SK-N-SH treated with all-trans-retinoic acid at 6 μM for 48 hours (cell line): ENCODE measurements at regions not wholly inside any gene's neighbourhood (a gene's known extent, or its start where the extent isn't known, plus 50 kb on each side); places are given as distances from the start of the nearest gene placed in this dataset.

Source experiments
- ATAC-seq: fragments of 200-7000 bp; cut with Tn5 transposase; 3 replicates; pipeline ENCODE4 v1.9.1; 2020; ENCODE audit warnings: mild to moderate bottlenecking, moderate library complexity
- ARNTL ChIP-seq: fragments of 450-650 bp; formaldehyde crosslinking; IDR thresholded peaks from 2 replicates; pipeline ENCODE4 v1.5.0; 2020; ENCODE audit warnings: low read depth, mild to moderate bottlenecking, moderate library complexity, borderline replicate concordance
- BACH2 ChIP-seq: fragments of 250-450 bp; sonication (Bioruptor Pico); IDR thresholded peaks from 2 replicates; pipeline ENCODE4 v1.9.0; 2021; ENCODE audit warnings: mild to moderate bottlenecking, borderline replicate concordance
- CREB5 ChIP-seq: fragments of 250-450 bp; sonication (Bioruptor Pico); IDR thresholded peaks from 2 replicates; pipeline ENCODE4 v1.5.1; 2020; ENCODE audit warnings: low read depth, mild to moderate bottlenecking, moderate library complexity
- CSDC2 ChIP-seq: fragments of 250-450 bp; sonication (Bioruptor Pico); IDR thresholded peaks from 2 replicates; pipeline ENCODE4 v1.5.0; 2020; ENCODE audit warnings: mild to moderate bottlenecking, moderate library complexity
- CSRNP3 ChIP-seq: fragments of 250-450 bp; sonication (Bioruptor Pico); IDR thresholded peaks from 2 replicates; pipeline ENCODE4 v1.5.1; 2021; ENCODE audit warnings: mild to moderate bottlenecking, moderate library complexity
- ESRRG ChIP-seq: fragments of 250-450 bp; sonication (Bioruptor Pico); IDR thresholded peaks from 2 replicates; pipeline ENCODE4 v1.6.1; 2021; ENCODE audit warnings: mild to moderate bottlenecking
- GLIS3 ChIP-seq: fragments of 250-450 bp; sonication (Bioruptor Pico); IDR thresholded peaks from 2 replicates; pipeline ENCODE4 v1.5.0; 2020; ENCODE audit warnings: mild to moderate bottlenecking, moderate library complexity
- ISL1 ChIP-seq: fragments of 250-450 bp; sonication (Bioruptor Pico); IDR thresholded peaks from 2 replicates; pipeline ENCODE4 v2.1.2; 2022; ENCODE audit warnings: mild to moderate bottlenecking, moderate library complexity
- OSR1 ChIP-seq: fragments of 250-450 bp; sonication (Bioruptor Pico); IDR thresholded peaks from 2 replicates; pipeline ENCODE4 v1.8.0; 2022; ENCODE audit warnings: moderate library complexity, mild to moderate bottlenecking, inconsistent platforms
- PATZ1 ChIP-seq: fragments of 250-450 bp; sonication (Bioruptor Pico); IDR thresholded peaks from 2 replicates; pipeline ENCODE4 v1.8.0; 2020; ENCODE audit warnings: mild to moderate bottlenecking, moderate library complexity, borderline replicate concordance
- POU6F1 ChIP-seq: fragments of 250-450 bp; sonication (Bioruptor Pico); IDR thresholded peaks from 2 replicates; pipeline ENCODE4 v1.8.0; 2021; ENCODE audit warnings: low read depth, mild to moderate bottlenecking, moderate library complexity, borderline replicate concordance
- RARB ChIP-seq: fragments of 250-450 bp; sonication (Bioruptor Pico); IDR thresholded peaks from 2 replicates; pipeline ENCODE4 v1.8.0; 2021; ENCODE audit warnings: mild to moderate bottlenecking, moderate library complexity
- SNAI2 ChIP-seq: fragments of 250-450 bp; sonication (Bioruptor Pico); IDR thresholded peaks from 2 replicates; pipeline ENCODE4 v1.5.0; 2020; ENCODE audit warnings: mild to moderate bottlenecking, moderate library complexity
- TCF4 ChIP-seq: fragments of 250-450 bp; sonication (Bioruptor Pico); IDR thresholded peaks from 2 replicates; pipeline ENCODE4 v1.8.0; 2021; ENCODE audit warnings: mild to moderate bottlenecking, moderate library complexity, borderline replicate concordance
- TOX ChIP-seq: fragments of 250-450 bp; sonication (Bioruptor Pico); IDR thresholded peaks from 2 replicates; pipeline ENCODE4 v1.8.0; 2021; ENCODE audit warnings: mild to moderate bottlenecking, moderate library complexity, borderline replicate concordance
- TSHZ2 ChIP-seq: fragments of 250-450 bp; sonication (Bioruptor Pico); IDR thresholded peaks from 2 replicates; pipeline ENCODE4 v1.5.0; 2020; ENCODE audit warnings: mild to moderate bottlenecking, moderate library complexity
- ZC3H10 ChIP-seq: fragments of 250-450 bp; sonication (Bioruptor Pico); IDR thresholded peaks from 2 replicates; pipeline ENCODE4 v1.5.1; 2021; ENCODE audit warnings: mild to moderate bottlenecking, moderate library complexity
- ZFP3 ChIP-seq: fragments of 250-450 bp; sonication (Bioruptor Pico); IDR thresholded peaks from 2 replicates; pipeline ENCODE4 v1.5.0; 2020; ENCODE audit warnings: mild to moderate bottlenecking, moderate library complexity
- ZFP30 ChIP-seq: fragments of 450-650 bp; formaldehyde crosslinking; IDR thresholded peaks from 2 replicates; pipeline ENCODE4 v1.5.0; 2022; ENCODE audit warnings: mild to moderate bottlenecking, moderate library complexity
- ZNF565 ChIP-seq: fragments of 450-650 bp; formaldehyde crosslinking; conservative IDR thresholded peaks from 2 replicates; pipeline ENCODE4 v1.5.0; 2020; ENCODE audit warnings: low read depth, mild to moderate bottlenecking, moderate library complexity
- ZNF70 ChIP-seq: fragments of 450-650 bp; formaldehyde crosslinking; IDR thresholded peaks from 2 replicates; pipeline ENCODE4 v1.5.0; 2020; ENCODE audit warnings: mild to moderate bottlenecking, moderate library complexity
- ZNF8 ChIP-seq: fragments of 450-650 bp; formaldehyde crosslinking; IDR thresholded peaks from 2 replicates; pipeline ENCODE4 v1.5.0; 2020; ENCODE audit warnings: mild to moderate bottlenecking, moderate library complexity

GRCh38 chr11:92376680-92377079 lies 152.1 kb downstream of the FAT3 start:
- no peak for TF ChIP-seq ESRRG (CRISPR knock-in tag)
- no peak for TF ChIP-seq ISL1 (CRISPR knock-in tag)
- no peak for TF ChIP-seq BACH2 (CRISPR knock-in tag)
- TF ChIP-seq, all 23 proteins: peak for 0
- no peak for ATAC-seq

- TF ChIP-seq ZNF8 (CRISPR knock-in tag), result no peak
- no peak for TF ChIP-seq SNAI2 (CRISPR knock-in tag)
- TF ChIP-seq OSR1 (CRISPR knock-in tag), result no peak
- TF ChIP-seq TCF4 (CRISPR knock-in tag), result no peak
- no peak for TF ChIP-seq CSDC2
- no peak for TF ChIP-seq CREB5 (CRISPR knock-in tag)
- TF ChIP-seq BACH2 (CRISPR knock-in tag), result no peak
- no peak for TF ChIP-seq ZNF70 (CRISPR knock-in tag)
- TF ChIP-seq POU6F1 (CRISPR knock-in tag), result no peak
- no peak for TF ChIP-seq GLIS3 (CRISPR knock-in tag)
- TF ChIP-seq RARB (CRISPR knock-in tag), result no peak
- no peak for TF ChIP-seq ZNF565 (CRISPR knock-in tag)
- TF ChIP-seq ARNTL, result no peak
- TF ChIP-seq PATZ1 (CRISPR knock-in tag), result no peak
- TF ChIP-seq ISL1 (CRISPR knock-in tag), result no peak
- TF ChIP-seq ZFP30 (CRISPR knock-in tag), result no peak
- TF ChIP-seq TOX (CRISPR knock-in tag), result no peak
- no peak for TF ChIP-seq CSRNP3 (CRISPR knock-in tag)
- no peak for TF ChIP-seq ZC3H10 (CRISPR knock-in tag)
- TF ChIP-seq TSHZ2 (CRISPR knock-in tag), result no peak
- peak; percentile 56 for ATAC-seq
These were observed 156.3 kb downstream of the FAT3 start for GRCh38 chr11:92380882-92381281.

GRCh38 chr11:92382311-92382710 lies 157.7 kb downstream of the FAT3 start:
- no peak for ATAC-seq
- no peak for TF ChIP-seq ISL1 (CRISPR knock-in tag)
- TF ChIP-seq BACH2 (CRISPR knock-in tag), result no peak
- no peak for TF ChIP-seq CSDC2
- TF ChIP-seq CSRNP3 (CRISPR knock-in tag), result no peak
- TF ChIP-seq GLIS3 (CRISPR knock-in tag), result no peak
- no peak for TF ChIP-seq TOX (CRISPR knock-in tag)
- no peak for TF ChIP-seq ZNF70 (CRISPR knock-in tag)
- TF ChIP-seq TSHZ2 (CRISPR knock-in tag), result no peak
- TF ChIP-seq RARB (CRISPR knock-in tag), result no peak
- TF ChIP-seq ZFP3, result no peak
- no peak for TF ChIP-seq OSR1 (CRISPR knock-in tag)
- TF ChIP-seq POU6F1 (CRISPR knock-in tag), result no peak
- TF ChIP-seq ESRRG (CRISPR knock-in tag), result no peak
